Liver (tissue), 8 donors: ENCODE measurements at regions not wholly inside any gene's neighbourhood (a gene's known extent, or its start where the extent isn't known, plus 50 kb on each side); places are given as distances from the start of the nearest gene placed in this dataset.

Experiments used
- DNase-seq: peaks from one replicate; pipeline ENCODE4 v3.0.0-alpha.2; 2017; ENCODE audit warnings: low spot score
- H3K27ac ChIP-seq, 2 donors: one replicate each; pipeline ENCODE4 v1.7.0; 2013; ENCODE audit warnings: inconsistent platforms in 2 of 2, low read length in 2 of 2, control low read depth in 1 of 2, low read depth in 1 of 2, mild to moderate bottlenecking in 1 of 2
- H3K27me3 ChIP-seq, 4 donors: one replicate each; pipeline versions ENCODE4 v1.6.1 to v1.7.0; 2013; ENCODE audit warnings: low read length in 3 of 4, inconsistent platforms in 1 of 4, mild to moderate bottlenecking in 1 of 4, moderate library complexity in 1 of 4; ENCODE audit not compliant: control insufficient read depth in 4 of 4, insufficient read depth in 4 of 4
- H3K36me3 ChIP-seq, 4 donors: one replicate each; pipeline versions ENCODE4 v1.6.1 to v1.7.0; 2013; ENCODE audit warnings: low read length in 3 of 4, mild to moderate bottlenecking in 3 of 4, low read depth in 1 of 4, moderate library complexity in 1 of 4; ENCODE audit not compliant: control insufficient read depth in 4 of 4, insufficient read depth in 3 of 4
- H3K4me1 ChIP-seq, 4 donors: one replicate each; pipeline versions ENCODE4 v1.6.1 to v1.7.0; 2013; ENCODE audit warnings: low read length in 3 of 4, mild to moderate bottlenecking in 3 of 4, moderate library complexity in 1 of 4; ENCODE audit not compliant: control insufficient read depth in 4 of 4, insufficient read depth in 4 of 4
- H3K4me3 ChIP-seq, 3 donors: one replicate each; pipeline versions ENCODE4 v1.6.1 to v1.7.0; 2013; ENCODE audit warnings: low read length in 3 of 3, control low read depth in 1 of 3, low read depth in 1 of 3, mild to moderate bottlenecking in 1 of 3
- H3K9ac ChIP-seq, 2 donors: one replicate each; pipeline ENCODE4 v1.7.0; 2013; ENCODE audit warnings: low read length in 2 of 2, mild to moderate bottlenecking in 2 of 2, moderate library complexity in 2 of 2, control low read depth in 1 of 2, low read depth in 1 of 2
- H3K9me3 ChIP-seq, 4 donors: one replicate each; pipeline versions ENCODE4 v1.6.1 to v1.7.0; 2013; ENCODE audit warnings: low read length in 3 of 4; ENCODE audit not compliant: control insufficient read depth in 4 of 4
- CTCF ChIP-seq: fragments of 150-350 bp; IDR thresholded peaks from 2 replicates; pipeline ENCODE4 v1.5.1; 2017; ENCODE audit warnings: improper control_type of control experiment, low read depth, low read length; ENCODE audit not compliant: missing input control
- EGR1 ChIP-seq, 2 donors: IDR thresholded peaks; 2 replicates each; pipeline ENCODE4 v1.6.1; 2016 to 2018; ENCODE audit warnings: antibody characterized with exemption in 2 of 2, low read depth in 2 of 2
- FOXA1 ChIP-seq: IDR thresholded peaks from 2 replicates; pipeline ENCODE4 v1.6.1; 2016; ENCODE audit warnings: antibody characterized with exemption
- FOXA2 ChIP-seq: IDR thresholded peaks from 2 replicates; pipeline ENCODE4 v1.6.1; 2016; ENCODE audit warnings: antibody characterized with exemption
- GABPA ChIP-seq, 2 donors: IDR thresholded peaks in 1 of 2; conservative IDR thresholded peaks in 1 of 2; 2 replicates each; pipeline ENCODE4 v1.6.1; 2016; ENCODE audit warnings: antibody characterized with exemption in 2 of 2, mild to moderate bottlenecking in 1 of 2, moderate library complexity in 1 of 2
- HNF4A ChIP-seq, 2 donors: conservative IDR thresholded peaks; 2 replicates each; pipeline ENCODE4 v1.6.1; 2016; ENCODE audit warnings: antibody characterized with exemption in 2 of 2, mild to moderate bottlenecking in 2 of 2
- HNF4G ChIP-seq: IDR thresholded peaks from 2 replicates; pipeline ENCODE4 v1.6.1; 2016; ENCODE audit warnings: antibody characterized with exemption
- JUND ChIP-seq, 2 donors: IDR thresholded peaks; 2 replicates each; pipeline ENCODE4 v1.6.1; 2016; ENCODE audit warnings: antibody characterized with exemption in 2 of 2
- NR2F2 ChIP-seq: IDR thresholded peaks from 2 replicates; pipeline ENCODE4 v1.6.1; 2016; ENCODE audit warnings: antibody characterized with exemption
- RAD21 ChIP-seq, 2 donors: IDR thresholded peaks; 2 replicates each; pipeline ENCODE4 v1.6.1; 2016; ENCODE audit warnings: antibody characterized with exemption in 2 of 2, mild to moderate bottlenecking in 2 of 2
- REST ChIP-seq: IDR thresholded peaks from 2 replicates; pipeline ENCODE4 v1.6.1; 2016; ENCODE audit warnings: antibody characterized with exemption, mild to moderate bottlenecking
- RXRA ChIP-seq, 2 donors: IDR thresholded peaks; 2 replicates each; pipeline ENCODE4 v1.6.1; 2017 to 2018; ENCODE audit warnings: antibody characterized with exemption in 2 of 2, mild to moderate bottlenecking in 1 of 2
- SP1 ChIP-seq: IDR thresholded peaks from 2 replicates; pipeline ENCODE4 v1.6.1; 2018; ENCODE audit warnings: antibody characterized with exemption, mild to moderate bottlenecking
- TAF1 ChIP-seq: conservative IDR thresholded peaks from 2 replicates; pipeline ENCODE4 v1.6.1; 2016; ENCODE audit warnings: antibody characterized with exemption, mild to moderate bottlenecking
- YY1 ChIP-seq: IDR thresholded peaks from 2 replicates; pipeline ENCODE4 v1.6.1; 2016; ENCODE audit warnings: antibody characterized with exemption, mild to moderate bottlenecking
- ZBTB33 ChIP-seq: IDR thresholded peaks from 2 replicates; pipeline ENCODE4 v1.6.1; 2016; ENCODE audit warnings: antibody characterized with exemption
- WGBS: extraction: QIAGEN DNeasy Blood & Tissue Kit; methylation state at CpG from one replicate; pipeline ENCODE4 v1.1.7; 2013; 5-methylcytosine and 5-hydroxymethylcytosine counted together
- TF ChIP-seq, protein P1 (sequence below): IDR thresholded peaks from 2 replicates; pipeline ENCODE4 v1.6.1; 2016; ENCODE audit warnings: antibody characterized with exemption
- TF ChIP-seq, protein P2 (sequence below): IDR thresholded peaks from 2 replicates; pipeline ENCODE4 v1.6.1; 2016; ENCODE audit warnings: antibody characterized with exemption
- donor health status: healthy.
- donor health status: healthy.
- donor health status: healthy.
- donor health status: healthy.
- donor health status: healthy.

DNA sequence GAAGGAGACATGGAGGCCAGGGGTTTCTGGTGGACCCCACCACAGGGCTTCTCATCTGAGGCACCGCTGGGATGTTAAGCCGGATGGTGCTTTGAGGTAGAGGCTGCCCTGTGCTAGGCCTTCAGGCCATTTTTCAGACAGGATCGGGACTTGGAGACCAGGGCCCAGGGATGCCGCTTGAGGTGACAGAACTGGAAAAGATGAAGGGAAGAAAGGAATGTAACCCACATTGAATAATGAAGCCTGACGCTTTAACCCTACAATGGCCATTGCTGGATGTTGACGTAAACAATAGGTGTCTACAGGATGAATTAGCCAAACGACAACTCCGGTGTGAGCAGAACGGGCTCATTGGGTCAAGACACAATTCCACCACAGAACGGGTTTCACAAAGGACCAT is 62.5 kb downstream of the CEBPB start:
- TF ChIP-seq JUND (IDR thresholded peaks at IDR 0.05) (no peak), ZBTB33 (no peak), NR2F2 (no peak), YY1 (no peak), RAD21 (IDR thresholded peaks at IDR 0.05) (no peak), EGR1 (IDR thresholded peaks at IDR 0.05; ENCODE audit: low read depth in 2 of 2) (no peak), FOXA2 (no peak), HNF4G (no peak), RXRA (IDR thresholded peaks at IDR 0.05) (no peak), CTCF (no peak), GABPA (IDR thresholded peaks at IDR 0.05 in 1 of 2, conservative IDR thresholded peaks at IDR 0.05 in 1 of 2) (no peak), SP1 (no peak), FOXA1 (no peak), REST (no peak), HNF4A (conservative IDR thresholded peaks at IDR 0.05) (no peak), TAF1 (no peak)
- TF ChIP-seq, protein P1, sequence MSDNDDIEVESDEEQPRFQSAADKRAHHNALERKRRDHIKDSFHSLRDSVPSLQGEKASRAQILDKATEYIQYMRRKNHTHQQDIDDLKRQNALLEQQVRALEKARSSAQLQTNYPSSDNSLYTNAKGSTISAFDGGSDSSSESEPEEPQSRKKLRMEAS: no peak
- Histone ChIP-seq H3K9ac (no peak overlapping the region), H3K27me3 (no peaks in the 10 kb centered on the region), H3K4me1 (peaks cover 5 to 30% (median 25%) of the 10 kb centered on the region in 4 donors), H3K9me3 (no peaks in the 10 kb centered on the region), H3K36me3 (no peaks in the 10 kb centered on the region), H3K27ac (no peak overlapping the region), H3K4me3 (no peak overlapping the region)
- 95% methylated on average over 10 of the region's 10 CpGs for WGBS
- no peak for DNase-seq

DNA sequence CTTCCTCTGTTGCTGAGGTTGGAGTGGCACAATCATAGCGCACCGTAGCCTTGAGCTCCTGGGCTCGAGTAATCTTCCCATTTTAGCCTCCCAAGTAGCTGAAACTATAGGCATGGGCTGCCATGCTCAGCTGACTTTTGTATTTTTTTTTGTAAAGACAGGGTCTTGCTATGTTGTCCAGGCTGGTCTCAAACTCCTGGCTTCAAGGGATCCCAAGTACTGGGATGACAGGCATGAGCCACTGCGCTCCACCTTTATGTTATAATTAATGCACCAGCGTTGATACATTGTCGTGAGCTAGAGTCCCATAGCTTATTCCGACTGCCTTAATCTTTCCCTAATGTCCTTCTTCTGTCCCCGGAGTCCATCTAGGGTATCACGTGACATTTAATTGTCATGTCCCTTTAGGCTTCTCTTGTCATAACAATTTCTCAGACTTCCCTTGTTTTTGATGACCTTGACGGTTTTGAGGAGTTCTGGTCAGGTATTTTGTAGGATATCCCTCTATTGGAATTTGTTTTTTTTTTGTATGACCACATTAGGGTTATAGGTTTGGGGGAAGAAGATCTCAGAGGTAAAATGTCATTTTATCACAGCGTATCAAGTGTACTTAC is 63.9 kb downstream of the CEBPB start:
- H3K9me3 ChIP-seq: no peaks in the 10 kb centered on the region
- H3K4me3 ChIP-seq: no peak overlapping the region
- no peaks in the 10 kb centered on the region for H3K27me3 ChIP-seq
- no peak overlapping the region for H3K9ac ChIP-seq
- peaks cover 4 to 17% (median 12%) of the 10 kb centered on the region in 4 donors for H3K4me1 ChIP-seq
- H3K36me3 ChIP-seq: no peaks in the 10 kb centered on the region
- H3K27ac ChIP-seq: no peak overlapping the region
- DNase-seq: no peak
- 80% methylated on average over 11 of the region's 11 CpGs for WGBS
- TF ChIP-seq CTCF (no peak), HNF4A (conservative IDR thresholded peaks at IDR 0.05) (no peak), ZBTB33 (no peak), JUND (IDR thresholded peaks at IDR 0.05) (no peak), NR2F2 (no peak), RXRA (IDR thresholded peaks at IDR 0.05) (no peak)
- TF ChIP-seq, protein P2, sequence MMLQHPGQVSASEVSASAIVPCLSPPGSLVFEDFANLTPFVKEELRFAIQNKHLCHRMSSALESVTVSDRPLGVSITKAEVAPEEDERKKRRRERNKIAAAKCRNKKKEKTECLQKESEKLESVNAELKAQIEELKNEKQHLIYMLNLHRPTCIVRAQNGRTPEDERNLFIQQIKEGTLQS: no peak
